Kidney glomerular epithelial cell (primary cell): ENCODE measurements at regions not wholly inside any gene's neighbourhood (a gene's known extent, or its start where the extent isn't known, plus 50 kb on each side); places are given as distances from the start of the nearest gene placed in this dataset.
A peak's percentile ranks its signal among the peaks of the same experiment; 100 is the strongest.

Experiments used
- DNase-seq: peaks from one replicate; lab custom pipeline; 2025; lab: John Stamatoyannopoulos, UW

DNA sequence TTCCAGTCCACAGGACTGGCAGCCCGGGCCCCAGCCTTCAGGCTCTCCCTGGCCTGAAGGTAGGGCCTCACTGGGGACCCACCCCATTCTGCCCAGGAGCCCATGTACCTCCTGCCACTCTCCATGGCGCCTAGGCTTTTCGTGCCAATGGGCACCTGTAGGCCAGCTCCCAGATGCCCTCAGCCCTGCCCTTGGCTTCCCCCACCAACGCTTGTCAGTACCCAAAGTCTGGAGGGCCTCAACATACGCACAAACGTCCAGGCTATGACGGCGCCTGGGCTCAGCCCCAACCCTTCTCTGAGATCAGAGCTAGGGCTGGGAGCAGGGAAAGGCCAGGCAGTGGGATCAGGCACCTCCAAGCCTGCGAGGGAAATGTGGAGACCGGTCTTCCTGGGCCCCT is 816.9 kb upstream of the LUZP2 start:
- no peak for DNase-seq

DNA sequence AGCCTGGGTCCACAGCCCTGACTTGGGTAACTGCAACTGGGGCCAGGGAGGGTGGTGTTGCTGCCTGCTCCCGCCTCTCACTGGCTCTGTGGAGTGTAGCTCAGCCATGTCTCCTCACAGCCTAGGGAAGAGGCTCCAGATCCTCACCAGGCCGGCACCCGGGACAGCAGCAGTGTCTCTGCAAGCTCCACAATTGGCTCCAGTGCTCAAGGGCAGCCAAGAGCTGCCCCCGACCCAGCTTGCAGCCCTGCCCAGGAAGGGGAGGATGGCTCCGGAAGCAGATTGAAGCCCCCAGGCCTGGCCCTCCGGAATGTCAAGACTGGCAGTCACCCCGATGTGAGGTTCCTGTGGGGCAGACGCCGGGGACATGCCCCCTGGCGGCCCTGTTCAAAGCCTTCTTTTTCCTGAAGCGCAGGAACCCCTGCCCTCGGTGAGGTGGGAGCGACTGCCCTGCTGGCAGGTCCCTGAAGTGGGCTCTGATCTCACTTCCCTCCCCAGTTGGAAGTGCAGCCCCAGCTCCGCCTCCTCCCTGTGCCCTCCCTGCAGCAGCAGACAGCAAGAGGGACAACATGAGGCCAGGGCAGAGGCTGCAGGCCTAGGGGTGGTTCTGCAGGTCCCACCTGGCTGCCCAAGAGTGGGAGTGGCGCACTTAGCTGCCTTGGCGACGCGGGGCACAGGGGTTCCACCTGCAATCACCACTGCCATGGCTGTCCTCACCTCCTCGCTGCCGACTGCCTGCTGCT is 816.2 kb upstream of the LUZP2 start:
- DNase-seq, result no peak

- no peak for DNase-seq
Observed at GRCh38 chr11:23684701-23685100, 812.2 kb upstream of the LUZP2 start.

DNA sequence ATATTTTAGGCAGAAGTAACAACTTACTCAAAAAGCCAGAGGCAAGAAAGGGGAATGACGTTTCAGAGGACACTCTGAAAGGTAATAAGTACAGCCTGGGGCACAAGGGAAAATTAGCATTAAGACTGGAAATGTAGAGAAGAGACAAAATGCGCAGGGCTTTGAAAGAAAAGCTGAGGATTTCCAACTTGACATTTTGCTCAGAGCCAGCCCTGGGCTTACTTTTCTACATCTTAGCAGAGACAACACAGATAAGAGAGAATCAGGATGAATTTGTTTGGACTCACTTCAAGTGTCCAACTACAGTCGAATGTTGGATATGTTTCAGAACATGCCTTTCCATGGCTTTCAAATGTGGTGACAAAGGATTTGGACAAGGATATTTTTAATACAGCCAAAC is 808.9 kb upstream of the LUZP2 start:
- no peak for DNase-seq

DNA sequence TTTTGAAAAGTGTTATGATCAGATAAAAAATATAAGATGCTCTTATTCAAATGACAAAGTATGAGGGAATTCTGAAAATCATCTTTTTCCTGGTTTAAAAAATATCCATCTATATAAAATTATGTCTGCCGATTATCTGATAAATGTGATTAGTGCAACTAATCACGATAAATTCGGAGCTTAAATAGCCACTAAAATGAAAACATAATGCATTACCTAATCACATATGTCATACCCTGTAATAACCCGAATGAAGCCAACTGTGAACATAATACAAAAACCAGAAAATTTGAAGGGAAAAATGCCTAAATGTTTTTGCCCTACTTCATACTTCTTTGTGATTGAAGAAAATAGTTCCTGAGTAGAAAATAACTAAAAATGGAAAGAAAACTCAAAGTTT is 808.4 kb upstream of the LUZP2 start:
- DNase-seq, result no peak

- no peak for DNase-seq
Observed at GRCh38 chr11:23688835-23689234, 808.0 kb upstream of the LUZP2 start.

DNA sequence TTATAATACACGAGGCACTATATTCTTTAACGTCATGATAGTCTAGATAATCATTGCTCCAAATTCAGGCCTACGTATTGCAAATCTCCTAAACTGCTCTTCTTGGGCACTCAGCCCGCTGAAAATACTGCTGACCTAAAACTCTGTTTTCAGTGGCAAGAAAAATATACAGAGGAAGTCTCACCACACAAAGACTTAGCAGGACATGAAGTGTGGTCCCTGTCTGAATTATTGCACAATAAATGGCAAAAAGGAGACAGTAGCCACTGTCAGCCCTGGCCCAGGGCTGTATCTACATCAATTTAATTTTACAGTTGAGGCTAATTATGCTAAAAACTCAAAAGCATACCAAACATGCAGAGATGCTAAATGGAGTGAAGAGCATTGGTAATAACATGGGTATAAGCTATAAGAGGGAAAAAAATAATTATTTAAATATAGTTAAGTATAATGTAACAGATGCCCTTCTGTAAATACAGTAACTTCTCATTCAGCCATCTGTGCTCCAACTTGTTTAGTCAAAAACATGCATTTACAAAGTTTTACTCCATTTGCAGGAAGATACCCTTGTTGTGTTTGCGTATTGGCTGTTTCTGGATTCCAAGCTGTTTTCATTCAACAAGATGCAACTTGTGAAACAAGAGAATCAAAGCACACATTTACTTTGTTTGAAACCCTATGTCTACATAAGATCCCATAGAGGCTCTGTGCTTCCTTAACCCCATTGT is 800.0 kb upstream of the LUZP2 start:
- DNase-seq, result no peak

DNA sequence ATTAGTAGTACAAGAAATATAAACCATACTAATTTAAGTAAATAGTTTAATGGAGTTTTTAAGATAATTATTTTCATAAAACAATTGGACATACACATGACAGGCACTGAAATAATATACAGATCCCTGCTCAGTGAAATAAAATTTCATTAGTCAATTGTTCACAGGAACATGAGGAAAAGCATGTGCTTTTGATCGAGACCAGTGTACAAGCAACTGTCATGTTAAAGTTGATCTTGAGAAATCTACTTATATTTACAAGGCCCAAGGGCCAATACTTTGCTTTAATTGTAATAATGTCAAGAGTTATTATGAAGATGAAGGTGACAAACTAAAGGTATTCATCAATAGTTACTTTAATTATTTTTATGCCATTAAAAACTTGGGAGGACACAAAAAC is 792.7 kb upstream of the LUZP2 start:
- DNase-seq, result no peak

DNA sequence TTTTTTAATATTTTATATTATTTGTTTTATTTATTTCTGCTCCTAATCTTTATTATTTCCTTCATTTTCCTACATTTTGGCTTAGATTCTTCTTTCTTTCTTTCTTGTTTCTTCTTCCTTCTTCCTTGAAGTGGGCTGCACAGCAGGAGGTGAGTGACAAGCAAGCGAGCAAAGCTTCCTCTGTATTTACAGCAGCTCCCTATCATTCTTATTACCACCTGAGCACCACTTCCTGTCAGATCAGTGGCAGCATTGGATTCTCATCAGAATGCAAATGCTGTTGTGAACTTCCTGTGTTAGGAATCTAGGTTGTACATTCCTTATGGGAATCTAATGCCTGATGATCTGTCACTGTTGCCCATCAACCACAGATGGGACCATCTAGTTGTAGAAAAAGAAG is 784.9 kb upstream of the LUZP2 start:
- no peak for DNase-seq

GRCh38 chr11:23719016-23719415 is 777.8 kb upstream of the LUZP2 start:
- DNase-seq, result no peak

DNA sequence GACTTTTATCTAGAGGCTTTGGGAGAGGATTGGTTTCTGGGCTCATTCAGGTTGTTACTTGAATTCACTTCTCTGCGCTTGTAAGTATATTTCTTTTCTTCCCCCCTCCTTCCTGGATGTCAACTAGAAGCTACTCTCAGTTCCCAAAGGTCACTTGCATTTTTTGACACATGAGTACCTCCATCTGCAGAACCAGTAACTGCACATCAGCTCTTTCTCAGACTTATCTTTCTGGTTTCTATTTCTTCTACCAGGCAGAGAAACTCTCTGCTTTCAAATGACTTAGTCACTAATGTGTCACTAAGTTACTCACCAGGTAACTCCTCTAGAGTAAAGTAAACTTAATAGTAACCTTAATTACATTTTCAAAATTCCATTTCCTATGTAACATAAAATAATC is 773.0 kb upstream of the LUZP2 start:
- no peak for DNase-seq

DNA sequence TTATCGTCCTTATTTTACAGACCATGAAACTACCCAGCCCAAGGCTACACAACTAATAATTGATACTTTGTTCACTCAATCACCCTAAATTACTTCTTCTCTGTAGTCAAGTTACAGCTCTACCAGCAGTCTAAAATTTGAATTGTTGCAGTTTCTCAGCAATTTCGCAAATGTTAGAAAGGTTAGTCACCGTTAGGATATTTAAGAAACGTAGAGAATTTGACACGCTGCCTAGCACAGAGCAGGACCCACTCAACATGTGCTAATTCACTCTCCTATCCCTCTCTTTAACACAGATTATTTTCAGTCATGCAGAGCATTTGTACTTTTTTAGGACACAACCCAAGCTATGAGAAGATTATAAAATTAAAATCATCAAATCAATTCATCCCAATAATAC is 771.1 kb upstream of the LUZP2 start:
- DNase-seq, result no peak

- no peak for DNase-seq
Observed at GRCh38 chr11:23727387-23727786, 769.5 kb upstream of the LUZP2 start.

- peak; percentile 19 for DNase-seq
Observed at GRCh38 chr11:23727794-23728193, 769.1 kb upstream of the LUZP2 start.

GRCh38 chr11:23729088-23729487 is 767.8 kb upstream of the LUZP2 start:
- no peak for DNase-seq

DNA sequence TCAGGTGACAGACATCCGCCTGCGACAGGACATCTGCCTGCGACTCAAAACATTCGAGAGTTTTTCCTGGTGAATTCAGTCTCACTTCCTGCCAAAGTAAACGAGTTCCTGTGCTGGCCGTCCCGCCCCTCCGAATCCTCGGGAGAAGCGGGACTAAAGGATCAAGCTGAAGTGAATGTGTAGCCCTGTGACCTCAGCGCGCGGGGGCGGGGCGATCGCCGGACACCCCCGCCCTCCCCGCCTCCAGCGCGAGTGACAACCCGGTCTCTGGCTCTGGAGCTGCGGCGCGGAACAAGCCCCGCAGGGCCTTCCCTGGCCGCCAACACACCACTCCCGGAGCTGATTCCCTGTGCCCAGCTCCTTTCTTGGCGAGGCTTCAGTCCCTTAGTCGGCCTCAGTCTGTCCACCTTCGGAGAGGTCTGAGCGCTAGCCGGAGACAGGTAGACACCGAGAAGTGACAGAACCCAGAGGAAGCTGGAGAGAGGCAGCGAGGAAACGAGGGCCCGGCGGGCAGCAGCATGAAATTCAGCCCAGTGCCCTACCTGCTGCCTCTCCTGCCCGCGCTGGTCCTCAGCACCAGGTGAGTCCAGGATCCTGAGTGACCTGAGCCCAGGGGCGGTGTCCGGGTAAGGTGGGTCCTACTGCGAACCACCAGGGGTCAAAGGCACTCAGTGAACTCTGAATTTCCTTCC is 766.4 kb upstream of the LUZP2 start:
- no peak for DNase-seq

DNA sequence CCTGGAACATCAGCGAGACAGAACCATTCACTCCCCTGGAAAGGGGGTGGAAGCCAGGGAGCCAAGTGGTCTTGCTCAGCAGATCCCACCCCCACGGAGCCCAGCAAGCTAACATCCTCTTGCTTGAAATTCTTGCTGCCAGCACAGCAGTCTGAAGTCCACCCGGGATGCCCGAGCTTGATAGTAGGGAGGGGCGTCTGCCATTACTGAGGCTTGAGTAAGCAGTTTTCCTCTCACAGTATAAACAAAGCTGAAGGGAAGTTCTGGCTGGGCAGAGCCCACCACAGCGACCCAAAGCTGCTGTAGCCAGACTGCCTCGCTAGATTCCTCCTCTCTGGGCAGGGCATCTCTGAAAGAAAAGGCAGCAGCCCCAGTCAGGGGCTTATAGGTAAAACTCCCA is 764.8 kb upstream of the LUZP2 start:
- no peak for DNase-seq

GRCh38 chr11:23746896-23747295 is 750.0 kb upstream of the LUZP2 start:
- no peak for DNase-seq

DNA sequence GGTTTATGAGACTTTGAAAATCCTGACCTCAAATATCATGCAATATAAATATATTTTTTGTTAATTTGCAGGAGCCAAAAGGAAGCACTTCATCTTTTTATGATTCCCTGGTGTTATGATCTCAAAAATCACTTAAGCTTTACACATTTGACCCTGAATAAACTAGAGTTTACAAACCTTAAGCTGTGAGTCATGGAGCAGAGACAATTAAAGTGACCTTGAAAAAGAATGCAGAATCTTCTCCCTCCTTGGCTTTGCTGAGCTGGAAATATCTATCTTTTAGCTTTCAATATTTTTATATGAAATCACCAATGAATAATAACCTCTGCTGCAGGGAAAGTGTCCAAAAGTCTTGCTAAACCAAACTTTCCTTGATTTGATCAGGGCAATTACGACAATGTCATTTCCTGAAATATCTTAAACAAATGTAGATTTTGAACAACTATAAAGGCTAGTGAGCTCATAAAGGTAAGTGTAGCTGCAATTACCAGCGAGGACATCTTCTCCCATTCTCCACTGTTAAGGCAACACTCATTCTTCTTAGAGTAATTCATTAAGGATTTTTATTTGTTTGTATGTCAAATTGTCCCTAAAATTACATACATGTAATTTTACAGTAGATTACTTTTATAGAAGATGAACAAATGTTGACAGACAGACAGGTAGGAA is 747.0 kb upstream of the LUZP2 start:
- no peak for DNase-seq

DNA sequence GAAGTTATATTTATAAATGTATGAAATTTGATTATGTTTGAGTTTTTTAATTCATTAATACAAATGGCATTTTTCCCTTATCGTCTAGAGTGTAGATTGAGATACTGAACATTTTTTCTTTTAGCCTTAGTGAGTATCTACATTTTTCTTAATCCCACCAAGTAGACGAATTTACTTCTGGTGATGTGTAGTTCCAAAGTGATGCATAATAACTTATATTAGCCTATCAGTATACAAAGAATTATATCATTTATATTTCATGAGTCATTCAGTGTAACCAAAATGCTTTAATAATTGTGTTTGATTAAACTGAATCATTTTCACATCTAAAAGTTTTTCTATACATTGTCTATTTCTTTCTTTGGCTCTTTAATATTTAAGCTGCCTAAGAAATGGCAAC is 745.6 kb upstream of the LUZP2 start:
- DNase-seq, result no peak

DNA sequence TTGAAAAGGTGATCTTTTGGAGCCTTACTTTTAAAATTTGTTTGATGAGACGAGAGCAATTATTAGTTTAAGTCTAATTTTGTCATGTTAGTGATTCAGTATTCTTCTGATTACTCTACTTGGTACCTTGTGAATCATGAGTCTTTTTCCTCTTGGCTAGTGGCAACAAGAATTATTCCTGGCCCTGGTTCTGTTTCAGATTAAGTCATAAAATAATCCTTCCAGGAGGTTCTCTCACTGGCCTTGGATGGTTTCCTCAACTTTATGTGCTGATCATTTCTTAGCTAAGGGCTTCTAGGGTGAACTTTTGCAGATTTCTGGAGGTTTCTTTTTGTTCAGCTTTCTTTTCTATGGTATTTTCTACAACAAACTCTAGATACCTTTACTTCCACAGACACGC is 741.8 kb upstream of the LUZP2 start:
- DNase-seq, result no peak

DNA sequence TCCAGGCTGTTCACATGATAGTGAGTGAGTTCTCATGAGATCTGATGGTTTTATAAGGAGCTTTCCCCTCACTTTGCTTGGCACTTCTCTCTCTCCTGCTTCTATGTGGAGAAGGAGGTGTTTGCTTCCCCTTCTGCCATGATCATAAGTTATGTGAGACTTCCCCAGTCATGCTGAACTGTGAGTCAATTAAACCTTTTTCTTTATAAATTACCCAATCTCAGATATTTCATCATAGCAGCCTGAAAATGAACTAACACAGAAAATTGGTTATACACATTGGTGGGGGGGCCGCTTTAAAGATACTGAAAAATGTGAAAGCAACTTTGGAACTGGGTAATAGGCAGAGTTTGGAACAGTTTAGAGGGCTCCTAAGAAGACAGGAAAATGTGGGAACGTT is 741.1 kb upstream of the LUZP2 start:
- DNase-seq, result no peak

- DNase-seq, result no peak
Observed at GRCh38 chr11:23759489-23759888, 737.4 kb upstream of the LUZP2 start.
